ENCODE measurements at regions not wholly inside any gene's neighbourhood (a gene's known extent, or its start where the extent isn't known, plus 50 kb on each side); places are given as distances from the start of the nearest gene placed in this dataset.

GRCh38 chr4:58515226-58515625, 1405.0 kb upstream of the IGFBP7 start:
- Histone ChIP-seq H3K9me2 (replicated peaks; ENCODE audit: low read length) (no peaks in the 10 kb centered on the region), H3K9ac (ENCODE audit: low read length) (no peak overlapping the region), H3K27me3 (ENCODE audit: low read length) (no peaks in the 10 kb centered on the region), H3K27ac (ENCODE audit: low read length) (no peak overlapping the region), H3K36me3 (ENCODE audit: low read depth, low read length) (no peaks in the 10 kb centered on the region), H3K4me3 (ENCODE audit: low read length) (no peak overlapping the region), H3K79me2 (ENCODE audit: low read length) (no peaks in the 10 kb centered on the region), H3K9me3 (ENCODE audit: low read length) (no peaks in the 10 kb centered on the region), H3K4me2 (ENCODE audit: low read length) (no peak overlapping the region), H4K20me1 (ENCODE audit: low read length) (no peaks in the 10 kb centered on the region), H2AFZ (ENCODE audit: low read length) (no peak overlapping the region), H3F3A (ENCODE audit: low read length, unreplicated experiment) (no peaks in the 10 kb centered on the region), H3K4me1 (ENCODE audit: insufficient read depth, low read length) (no peaks in the 10 kb centered on the region)
- intact Hi-C loops (cut with micrococcal nuclease), result no loop called here
- BruUV-seq (replicated peaks), result no TSS peak
- ChIA-PET CTCF (no interaction called here), POLR2A (ENCODE audit: unreplicated experiment) (no interaction called here)
- ATAC-seq, result no peak
- no peak for DNase-seq
- TF ChIP-seq EZH2phosphoT487 (IDR thresholded peaks at IDR 0.05; ENCODE audit: borderline replicate concordance, low read length) (no peak), CTCF (conservative IDR thresholded peaks at IDR 0.05; ENCODE audit: low read depth, low read length) (no peak), EZH2 (IDR thresholded peaks at IDR 0.05; ENCODE audit: low read length, unreplicated experiment) (no peak)

GRCh38 chr4:58514299-58514698, 1404.1 kb upstream of the IGFBP7 start:
- intact Hi-C loops (cut with micrococcal nuclease), result loop anchor here (5.0 kb wide), 1 partner anchor 1688 kb away; no protein-coding TSS in a partner anchor
- DNase-seq, result peak; percentile 43
- POLR2A ChIA-PET (ENCODE audit: unreplicated experiment), result no interaction called here
- CTCF ChIA-PET, result no interaction called here
- Histone ChIP-seq H3F3A (ENCODE audit: low read length, unreplicated experiment) (no peaks in the 10 kb centered on the region), H3K4me3 (ENCODE audit: low read length) (no peak overlapping the region), H3K9me3 (ENCODE audit: low read length) (no peaks in the 10 kb centered on the region), H3K27me3 (ENCODE audit: low read length) (no peaks in the 10 kb centered on the region), H3K36me3 (ENCODE audit: low read depth, low read length) (no peaks in the 10 kb centered on the region), H3K9me2 (replicated peaks; ENCODE audit: low read length) (no peaks in the 10 kb centered on the region), H2AFZ (ENCODE audit: low read length) (no peak overlapping the region), H3K27ac (ENCODE audit: low read length) (no peak overlapping the region), H3K4me2 (ENCODE audit: low read length) (no peak overlapping the region), H3K79me2 (ENCODE audit: low read length) (no peaks in the 10 kb centered on the region), H4K20me1 (ENCODE audit: low read length) (no peaks in the 10 kb centered on the region), H3K9ac (ENCODE audit: low read length) (no peak overlapping the region), H3K4me1 (ENCODE audit: insufficient read depth, low read length) (no peaks in the 10 kb centered on the region)
- no TSS peak for BruUV-seq (replicated peaks)
- ATAC-seq, result peak; percentile 48; the same call in 1 of the 2 replicates
- peak; percentile 43; the same call in 1 of the 2 replicates for TF ChIP-seq CTCF (conservative IDR thresholded peaks at IDR 0.05; ENCODE audit: low read depth, low read length)
- TF ChIP-seq EZH2phosphoT487 (IDR thresholded peaks at IDR 0.05; ENCODE audit: borderline replicate concordance, low read length), result no peak

GRCh38 chr4:58510652-58511051, 1400.5 kb upstream of the IGFBP7 start:
- Histone ChIP-seq H4K20me1 (ENCODE audit: low read length) (no peaks in the 10 kb centered on the region), H3K9me3 (ENCODE audit: low read length) (no peaks in the 10 kb centered on the region), H3K4me2 (ENCODE audit: low read length) (no peak overlapping the region), H3K79me2 (ENCODE audit: low read length) (no peaks in the 10 kb centered on the region), H3K4me3 (ENCODE audit: low read length) (no peak overlapping the region), H3F3A (ENCODE audit: low read length, unreplicated experiment) (no peaks in the 10 kb centered on the region), H3K9me2 (replicated peaks; ENCODE audit: low read length) (no peaks in the 10 kb centered on the region), H3K27me3 (ENCODE audit: low read length) (no peaks in the 10 kb centered on the region), H3K27ac (ENCODE audit: low read length) (no peak overlapping the region), H2AFZ (ENCODE audit: low read length) (no peak overlapping the region), H3K36me3 (ENCODE audit: low read depth, low read length) (no peaks in the 10 kb centered on the region), H3K4me1 (ENCODE audit: insufficient read depth, low read length) (no peaks in the 10 kb centered on the region), H3K9ac (ENCODE audit: low read length) (no peak overlapping the region)
- TF ChIP-seq CTCF (conservative IDR thresholded peaks at IDR 0.05; ENCODE audit: low read depth, low read length), result no peak
- TF ChIP-seq EZH2phosphoT487 (IDR thresholded peaks at IDR 0.05; ENCODE audit: borderline replicate concordance, low read length), result no peak
- TF ChIP-seq EZH2 (IDR thresholded peaks at IDR 0.05; ENCODE audit: low read length, unreplicated experiment), result no peak
- intact Hi-C loops (cut with micrococcal nuclease), result loop anchor here (5.0 kb wide), 1 partner anchor 1692 kb away; no protein-coding TSS in a partner anchor
- BruUV-seq (replicated peaks), result no TSS peak
- DNase-seq (no peak), ATAC-seq (no peak)
- POLR2A ChIA-PET (ENCODE audit: unreplicated experiment), result no interaction called here
- CTCF ChIA-PET, result no interaction called here

All from PC-3 (cell line).